ENCODE measurements at regions not wholly inside any gene's neighbourhood (a gene's known extent, or its start where the extent isn't known, plus 50 kb on each side); places are given as distances from the start of the nearest gene placed in this dataset.

DNA sequence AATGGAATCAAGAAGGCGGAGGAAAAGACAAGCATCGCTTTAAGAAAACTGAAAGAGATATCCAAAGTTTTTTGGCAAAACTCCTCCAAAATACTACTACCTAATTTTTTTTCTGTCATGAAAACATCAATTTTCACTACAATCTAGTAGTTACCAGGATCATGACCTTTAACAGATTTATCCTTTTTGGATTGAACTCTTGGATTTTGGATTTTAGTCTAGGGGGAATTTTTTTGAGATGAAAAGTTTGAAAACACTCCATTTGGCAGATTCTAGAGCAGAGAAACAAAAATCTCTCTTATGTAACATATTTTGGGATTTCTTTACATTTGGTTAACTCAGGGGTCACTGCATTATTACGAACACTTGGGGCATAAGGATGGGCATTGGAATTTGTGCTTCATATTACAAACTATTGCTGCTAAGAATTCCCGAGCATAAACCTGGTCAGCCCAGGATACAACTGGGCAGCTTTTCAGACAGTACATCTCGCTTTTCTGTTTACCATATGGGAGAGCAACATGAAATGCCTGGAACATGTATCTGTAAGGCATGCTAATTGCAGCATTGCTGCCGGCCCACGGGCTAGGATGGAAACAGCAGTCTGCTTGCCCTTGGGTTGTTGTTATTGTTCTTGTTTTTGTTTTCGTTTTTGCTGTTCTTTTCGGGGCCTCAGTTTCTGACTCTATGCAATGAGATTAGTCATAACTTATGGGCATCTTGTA, 264.3 kb downstream of the RHOU start:
- WGBS = 89% methylated on average over 9 of the region's 9 CpGs
- intact Hi-C loops (cut with DNase I) = no loop called here
- no peaks in the 10 kb centered on the region for H3K36me3 ChIP-seq

DNA sequence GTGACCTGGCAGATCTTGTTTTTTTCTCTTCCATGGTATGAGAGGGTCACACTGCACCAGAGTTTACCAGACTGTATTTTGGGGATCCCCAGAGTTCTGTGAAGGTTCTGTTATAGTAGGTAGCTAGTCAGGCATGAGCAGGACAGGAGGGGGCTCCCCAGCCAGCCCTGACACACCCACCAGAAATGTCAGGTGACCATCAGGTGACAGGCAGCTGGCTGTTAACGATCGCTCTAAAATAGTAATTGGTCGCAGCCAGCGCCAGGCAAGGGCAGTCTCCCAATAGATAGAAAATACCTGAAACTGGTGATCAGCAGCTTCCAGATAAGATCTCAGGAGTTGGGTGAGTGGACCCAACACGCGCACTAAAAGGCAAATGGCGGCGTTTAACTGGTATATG, 264.9 kb downstream of the RHOU start:
- Histone ChIP-seq H3K27ac (no peak overlapping the region), H3K9me3 (no peaks in the 10 kb centered on the region), H3K36me3 (no peaks in the 10 kb centered on the region), H3K4me1 (replicated peaks) (no peaks in the 10 kb centered on the region), H3K27me3 (replicated peaks; ENCODE audit: insufficient read depth) (no peaks in the 10 kb centered on the region), H3K4me3 (no peak overlapping the region)
- no peak for TF ChIP-seq POLR2A (IDR thresholded peaks at IDR 0.05)
- TF ChIP-seq, protein P1, sequence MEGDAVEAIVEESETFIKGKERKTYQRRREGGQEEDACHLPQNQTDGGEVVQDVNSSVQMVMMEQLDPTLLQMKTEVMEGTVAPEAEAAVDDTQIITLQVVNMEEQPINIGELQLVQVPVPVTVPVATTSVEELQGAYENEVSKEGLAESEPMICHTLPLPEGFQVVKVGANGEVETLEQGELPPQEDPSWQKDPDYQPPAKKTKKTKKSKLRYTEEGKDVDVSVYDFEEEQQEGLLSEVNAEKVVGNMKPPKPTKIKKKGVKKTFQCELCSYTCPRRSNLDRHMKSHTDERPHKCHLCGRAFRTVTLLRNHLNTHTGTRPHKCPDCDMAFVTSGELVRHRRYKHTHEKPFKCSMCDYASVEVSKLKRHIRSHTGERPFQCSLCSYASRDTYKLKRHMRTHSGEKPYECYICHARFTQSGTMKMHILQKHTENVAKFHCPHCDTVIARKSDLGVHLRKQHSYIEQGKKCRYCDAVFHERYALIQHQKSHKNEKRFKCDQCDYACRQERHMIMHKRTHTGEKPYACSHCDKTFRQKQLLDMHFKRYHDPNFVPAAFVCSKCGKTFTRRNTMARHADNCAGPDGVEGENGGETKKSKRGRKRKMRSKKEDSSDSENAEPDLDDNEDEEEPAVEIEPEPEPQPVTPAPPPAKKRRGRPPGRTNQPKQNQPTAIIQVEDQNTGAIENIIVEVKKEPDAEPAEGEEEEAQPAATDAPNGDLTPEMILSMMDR (IDR thresholded peaks at IDR 0.05) = no peak
- no peak for TF ChIP-seq POLR2AphosphoS5 (IDR thresholded peaks at IDR 0.05)
- no peak for DNase-seq (ENCODE audit: low spot score)
- 93% methylated on average over 8 of the region's 8 CpGs for WGBS
- intact Hi-C loops (cut with DNase I) = no loop called here

More for the DNA sequence above, 264.3 kb downstream of the RHOU start:
- no peak for DNase-seq (ENCODE audit: low spot score)
- H3K27ac ChIP-seq = no peak overlapping the region
- no peaks in the 10 kb centered on the region for H3K9me3 ChIP-seq
- no peaks in the 10 kb centered on the region for H3K27me3 ChIP-seq (replicated peaks; ENCODE audit: insufficient read depth)
- TF ChIP-seq, protein P1 (IDR thresholded peaks at IDR 0.05) = no peak
- H3K4me1 ChIP-seq (replicated peaks) = no peaks in the 10 kb centered on the region
- no peak overlapping the region for H3K4me3 ChIP-seq

DNA sequence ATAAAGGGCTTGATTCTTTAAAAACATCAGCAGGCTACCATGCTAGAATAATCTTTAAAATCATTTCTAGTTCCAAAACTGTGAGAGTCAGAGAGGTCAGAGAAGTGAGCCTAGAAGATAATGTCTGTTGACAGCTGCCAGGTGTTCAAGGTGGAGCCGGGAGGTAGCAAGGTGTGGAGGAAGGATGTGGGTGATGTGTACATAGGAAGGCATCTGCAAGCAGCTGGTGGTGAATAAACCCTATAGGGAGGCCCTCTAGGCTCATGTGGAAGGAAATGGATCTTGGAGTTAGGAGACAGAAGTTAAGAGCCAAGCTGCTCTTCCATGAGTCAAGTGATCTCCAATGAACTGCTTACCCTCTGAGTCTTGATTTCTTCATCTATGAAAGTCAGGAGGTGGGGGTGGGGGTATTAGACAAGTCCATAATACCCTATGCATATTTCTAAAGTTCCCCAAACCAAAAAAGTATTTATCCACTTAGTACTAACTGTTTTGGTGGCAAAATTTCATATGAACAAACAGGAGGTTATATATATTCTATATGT, 266.3 kb downstream of the RHOU start:
- no peak overlapping the region for H3K27ac ChIP-seq
- H3K4me3 ChIP-seq = no peak overlapping the region
- no peak for TF ChIP-seq POLR2AphosphoS5 (IDR thresholded peaks at IDR 0.05)
- TF ChIP-seq, protein P1 (IDR thresholded peaks at IDR 0.05) = no peak
- TF ChIP-seq POLR2A (IDR thresholded peaks at IDR 0.05) = no peak
- intact Hi-C loops (cut with DNase I) = no loop called here
- WGBS = 60% methylated on average over 1 of the region's 1 CpG
- H3K9me3 ChIP-seq = no peaks in the 10 kb centered on the region
- H3K4me1 ChIP-seq (replicated peaks) = no peaks in the 10 kb centered on the region
- H3K27me3 ChIP-seq (replicated peaks; ENCODE audit: insufficient read depth) = no peaks in the 10 kb centered on the region
- no peak for DNase-seq (ENCODE audit: low spot score)
- H3K36me3 ChIP-seq = no peaks in the 10 kb centered on the region

DNA sequence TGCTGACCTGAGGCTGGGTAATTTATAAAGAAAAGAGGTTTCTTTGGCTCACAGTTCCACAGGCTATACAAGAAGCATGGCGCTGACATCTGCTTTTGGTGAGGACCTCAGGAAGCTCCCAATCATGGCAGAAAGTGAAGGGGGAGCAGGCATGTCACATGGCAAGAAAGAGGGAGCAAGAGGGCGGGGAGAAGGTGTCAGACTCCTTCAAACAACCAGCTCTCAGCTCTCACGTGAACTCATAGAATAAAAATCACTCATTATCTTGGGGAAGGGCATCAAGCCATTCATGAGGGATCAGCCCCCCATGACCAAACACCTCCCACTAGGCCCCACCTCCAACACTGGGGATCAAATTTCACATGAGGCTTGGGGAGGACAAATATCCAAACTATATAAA, 266.8 kb downstream of the RHOU start:
- Histone ChIP-seq H3K27me3 (replicated peaks; ENCODE audit: insufficient read depth) (no peaks in the 10 kb centered on the region), H3K36me3 (no peaks in the 10 kb centered on the region), H3K9me3 (no peaks in the 10 kb centered on the region), H3K4me3 (no peak overlapping the region), H3K27ac (no peak overlapping the region), H3K4me1 (replicated peaks) (no peaks in the 10 kb centered on the region)
- 88% methylated on average over 3 of the region's 3 CpGs for WGBS
- intact Hi-C loops (cut with DNase I) = no loop called here
- TF ChIP-seq POLR2AphosphoS5 (IDR thresholded peaks at IDR 0.05) (no peak), POLR2A (IDR thresholded peaks at IDR 0.05) (no peak)
- TF ChIP-seq, protein P1 (IDR thresholded peaks at IDR 0.05) = no peak
- no peak for DNase-seq (ENCODE audit: low spot score)

DNA sequence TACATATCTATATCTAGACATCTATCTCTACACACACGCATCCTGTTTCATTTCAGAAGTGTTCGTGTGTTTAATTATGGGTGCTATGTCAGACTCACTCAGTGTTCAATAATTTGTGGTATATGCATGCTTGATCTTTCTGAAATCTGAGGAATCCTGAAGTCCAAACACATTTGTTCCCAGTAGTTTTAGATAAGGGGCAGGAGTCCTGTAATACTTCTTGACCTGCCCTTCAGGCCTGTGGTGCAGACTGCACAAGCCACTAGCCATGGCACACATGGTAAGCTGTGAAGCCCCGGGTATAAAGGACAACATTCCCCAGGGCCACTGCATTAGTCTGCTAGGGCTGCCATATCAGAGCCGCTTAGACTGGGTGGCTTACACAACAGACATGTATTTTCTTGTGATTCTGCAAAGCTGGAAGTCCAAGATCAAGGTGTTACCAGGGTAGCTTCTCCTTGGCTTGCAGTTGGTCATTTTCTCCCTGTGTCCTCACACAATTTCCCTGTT, 267.2 kb downstream of the RHOU start:
- TF ChIP-seq, protein P1 (IDR thresholded peaks at IDR 0.05) = no peak
- TF ChIP-seq POLR2A (IDR thresholded peaks at IDR 0.05) = no peak
- no peak for TF ChIP-seq POLR2AphosphoS5 (IDR thresholded peaks at IDR 0.05)
- no peaks in the 10 kb centered on the region for H3K4me1 ChIP-seq (replicated peaks)
- H3K9me3 ChIP-seq = no peaks in the 10 kb centered on the region
- no peak overlapping the region for H3K27ac ChIP-seq
- 85% methylated on average over 4 of the region's 4 CpGs for WGBS
- no peak for DNase-seq (ENCODE audit: low spot score)
- H3K36me3 ChIP-seq = no peaks in the 10 kb centered on the region
- H3K4me3 ChIP-seq = no peak overlapping the region
- intact Hi-C loops (cut with DNase I) = no loop called here
- H3K27me3 ChIP-seq (replicated peaks; ENCODE audit: insufficient read depth) = no peaks in the 10 kb centered on the region

All from prostate gland (tissue), 2 donors.